ENCODE measurements at regions not wholly inside any gene's neighbourhood (a gene's known extent, or its start where the extent isn't known, plus 50 kb on each side); places are given as distances from the start of the nearest gene placed in this dataset.
"Not testable (repeated sequence)": the region's sequence is repeated elsewhere in the genome, so short reads cannot be mapped to it uniquely, and the experiment has no call there.

- not testable (repeated sequence) for TF ChIP-seq CTCF, POLR2A (IDR thresholded peaks at IDR 0.05)
Measured at GRCh38 chr9:63708285-63708684, 1576.7 kb downstream of the FOXD4L5 start.

Measured in thyroid gland (tissue), 4 donors.